NCI-H2029 treated with DMSO at 0.1 percent for 48 hours (cell line): ENCODE measurements at regions not wholly inside any gene's neighbourhood (a gene's known extent, or its start where the extent isn't known, plus 50 kb on each side); places are given as distances from the start of the nearest gene placed in this dataset.
"Not testable (repeated sequence)": the region's sequence is repeated elsewhere in the genome, so short reads cannot be mapped to it uniquely, and the experiment has no call there.

Experiments
- DNase-seq: peaks from one replicate; lab custom pipeline; 2025; lab: John Stamatoyannopoulos, UW

DNA sequence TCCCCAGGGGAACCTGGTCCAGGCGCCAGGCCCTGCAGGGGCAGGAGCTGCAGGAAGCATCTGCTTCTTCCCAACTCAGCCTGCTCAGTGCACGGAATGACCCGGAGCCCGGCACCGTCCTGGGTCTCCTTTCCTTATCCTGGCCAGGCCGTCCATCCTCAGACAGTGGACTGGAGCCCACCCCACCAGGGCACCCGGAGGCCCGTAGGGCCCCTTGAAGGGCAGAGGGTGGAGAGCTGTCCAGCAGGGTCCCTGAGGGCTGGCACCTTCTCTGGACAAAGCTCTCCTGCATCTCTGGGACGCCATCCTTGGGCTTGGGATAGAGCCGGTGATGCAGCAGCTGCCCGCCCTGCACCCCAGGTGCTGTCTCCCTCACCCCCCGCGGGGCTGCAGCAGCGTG is 207.9 kb downstream of the TMEM121 start:
- not testable (repeated sequence) for DNase-seq

DNA sequence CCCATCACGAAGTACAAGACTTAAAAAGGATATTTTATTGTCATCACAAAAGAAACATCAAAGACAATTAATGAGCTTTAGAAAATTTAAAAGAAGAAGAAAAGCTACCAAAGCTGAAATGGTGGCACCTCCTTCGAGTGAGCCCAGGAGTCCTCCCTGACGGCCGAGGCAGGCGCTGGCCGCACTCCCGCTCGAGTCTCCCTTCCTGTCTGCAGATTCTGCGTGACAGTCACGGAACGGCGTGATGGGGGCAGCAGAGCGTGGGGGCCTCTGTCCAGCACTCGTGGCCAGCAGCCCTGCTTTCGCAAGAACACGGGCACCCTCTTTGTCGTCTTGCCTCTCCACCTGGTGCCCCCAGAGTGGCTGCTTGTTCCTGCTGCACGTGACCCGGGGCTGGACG is 209.9 kb downstream of the TMEM121 start:
- DNase-seq, result not testable (repeated sequence)

GRCh38 chr14:105737504-105738246 is 211.3 kb downstream of the TMEM121 start:
- no peak for DNase-seq

GRCh38 chr14:105738638-105739037 is 212.3 kb downstream of the TMEM121 start:
- DNase-seq, result no peak

GRCh38 chr14:105739331-105740102 is 213.1 kb downstream of the TMEM121 start:
- DNase-seq, result no peak

GRCh38 chr14:105740272-105740671 is 213.9 kb downstream of the TMEM121 start:
- not testable (repeated sequence) for DNase-seq

DNA sequence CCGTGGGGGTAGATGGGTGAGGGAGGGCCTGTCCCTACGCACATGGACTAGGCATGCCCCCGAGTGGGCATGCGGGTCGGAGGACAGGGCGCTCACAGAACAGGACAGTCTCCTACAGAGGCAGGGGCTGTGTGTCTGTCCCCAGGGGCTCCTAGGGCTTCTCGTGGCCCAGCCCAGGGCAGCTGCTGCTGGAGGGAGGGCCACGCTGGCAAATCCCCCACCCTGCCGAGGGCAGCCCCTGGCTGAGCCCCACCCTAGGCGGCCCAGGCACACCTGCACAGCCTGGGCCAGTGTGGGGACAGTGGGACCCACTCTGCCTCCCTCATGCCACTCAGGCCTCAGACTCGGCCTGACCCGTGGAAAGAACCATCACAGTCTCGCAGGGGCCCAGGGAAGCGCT is 214.6 kb downstream of the TMEM121 start:
- DNase-seq, result not testable (repeated sequence)

DNA sequence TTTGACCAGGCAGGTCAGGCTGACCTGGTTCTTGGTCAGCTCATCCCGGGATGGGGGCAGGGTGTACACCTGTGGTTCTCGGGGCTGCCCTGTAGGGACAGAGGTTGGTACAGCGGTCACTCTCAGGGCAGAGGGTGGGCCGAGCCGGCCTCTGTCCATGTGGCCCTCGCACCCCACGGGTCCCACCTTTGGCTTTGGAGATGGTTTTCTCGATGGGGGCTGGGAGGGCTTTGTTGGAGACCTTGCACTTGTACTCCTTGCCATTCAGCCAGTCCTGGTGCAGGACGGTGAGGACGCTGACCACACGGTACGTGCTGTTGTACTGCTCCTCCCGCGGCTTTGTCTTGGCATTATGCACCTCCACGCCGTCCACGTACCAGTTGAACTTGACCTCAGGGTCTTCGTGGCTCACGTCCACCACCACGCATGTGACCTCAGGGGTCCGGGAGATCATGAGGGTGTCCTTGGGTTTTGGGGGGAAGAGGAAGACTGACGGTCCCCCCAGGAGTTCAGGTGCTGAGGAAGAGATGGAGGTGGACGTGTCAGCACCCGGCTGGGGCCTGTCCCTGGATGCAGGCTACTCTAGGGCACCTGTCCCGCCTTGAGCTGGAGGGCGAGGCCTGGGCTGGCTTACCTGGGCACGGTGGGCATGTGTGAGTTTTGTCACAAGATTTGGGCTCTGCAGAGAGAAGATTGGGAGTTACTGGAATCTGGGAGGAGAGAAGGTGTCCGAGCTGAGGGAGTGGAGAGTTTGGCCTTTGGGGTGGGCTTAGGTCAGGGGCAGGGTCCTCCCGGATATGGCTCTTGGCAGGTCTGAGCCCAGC is 215.5 kb downstream of the TMEM121 start:
- not testable (repeated sequence) for DNase-seq

DNA sequence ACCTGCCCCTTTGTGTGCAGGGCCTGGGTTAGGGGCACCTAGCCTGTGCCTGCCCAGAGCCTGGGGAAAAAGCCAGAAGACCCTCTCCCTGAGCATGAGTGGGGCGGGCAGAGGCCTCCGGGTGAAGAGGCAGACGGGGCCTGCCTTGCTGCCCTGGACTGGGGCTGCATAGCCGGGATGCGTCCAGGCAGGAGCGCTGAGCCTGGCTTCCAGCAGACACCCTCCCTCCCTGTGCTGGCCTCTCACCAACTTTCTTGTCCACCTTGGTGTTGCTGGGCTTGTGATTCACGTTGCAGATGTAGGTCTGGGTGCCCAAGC is 216.1 kb downstream of the TMEM121 start:
- no peak for DNase-seq

DNA sequence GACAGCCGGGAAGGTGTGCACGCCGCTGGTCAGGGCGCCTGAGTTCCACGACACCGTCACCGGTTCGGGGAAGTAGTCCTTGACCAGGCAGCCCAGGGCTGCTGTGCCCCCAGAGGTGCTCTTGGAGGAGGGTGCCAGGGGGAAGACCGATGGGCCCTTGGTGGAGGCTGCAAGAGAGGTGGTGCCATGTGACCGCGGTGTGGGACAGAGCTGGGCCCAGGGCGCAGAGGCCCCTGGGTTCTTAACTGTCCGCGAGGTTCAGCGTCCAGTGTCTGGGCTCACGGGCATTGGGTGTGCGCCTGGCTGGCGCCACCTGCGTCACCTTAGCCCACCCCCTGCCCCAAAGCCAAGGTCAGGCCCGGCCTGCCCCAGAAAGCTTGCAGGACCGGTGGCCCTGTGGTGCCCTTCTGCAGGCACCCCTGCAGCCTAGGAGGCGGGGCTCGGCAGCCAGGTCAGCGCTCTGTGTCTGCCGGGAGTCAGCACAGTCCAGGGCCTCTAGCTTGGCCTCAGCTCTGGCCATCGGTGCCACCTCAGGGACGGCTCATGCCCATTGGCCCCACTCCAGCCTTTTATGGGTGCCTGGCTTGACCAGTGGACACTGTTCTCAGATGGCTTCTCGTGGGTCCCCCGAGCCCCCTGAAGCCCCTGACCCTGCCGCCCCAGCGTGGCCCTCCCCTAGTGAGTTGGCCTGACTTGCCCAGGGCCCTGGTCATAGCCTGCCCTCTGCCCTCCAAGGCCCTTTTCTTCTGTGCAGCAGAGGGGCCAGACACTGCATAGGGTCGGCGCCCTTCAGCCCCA is 216.7 kb downstream of the TMEM121 start:
- DNase-seq, result not testable (repeated sequence)

DNA sequence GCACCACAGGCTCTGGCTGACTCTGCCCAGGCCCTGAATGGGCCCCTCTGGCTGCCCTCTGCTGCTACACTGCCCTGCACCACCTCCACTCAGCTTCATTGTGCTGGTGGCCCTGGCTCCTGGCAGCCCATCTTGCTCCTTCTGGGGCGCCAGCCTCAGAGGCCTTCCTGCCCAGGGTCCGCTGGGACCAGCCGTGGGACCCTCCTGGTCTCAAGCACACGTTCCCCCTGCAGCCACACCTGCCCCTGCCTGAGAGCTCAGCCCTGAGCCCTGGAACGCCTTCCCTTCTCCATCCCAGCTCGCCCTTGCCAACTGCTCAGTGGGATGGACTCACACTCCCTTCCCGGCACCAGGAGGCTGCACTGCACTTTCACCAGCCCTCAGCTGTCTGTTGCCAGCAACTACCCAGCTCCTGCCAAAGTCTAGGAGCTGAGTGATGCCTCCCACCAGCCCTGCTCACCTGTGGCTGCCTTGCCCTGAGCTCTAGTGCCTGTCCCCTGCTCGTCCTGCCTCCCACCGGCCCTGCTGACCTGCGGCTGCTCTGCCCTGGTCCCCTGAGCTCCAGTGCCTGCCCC is 217.9 kb downstream of the TMEM121 start:
- not testable (repeated sequence) for DNase-seq

- DNase-seq, result no peak
Observed at GRCh38 chr14:105745433-105746123, 219.2 kb downstream of the TMEM121 start.

- DNase-seq, result no peak
Observed at GRCh38 chr14:105746124-105746514, 219.7 kb downstream of the TMEM121 start.

DNA sequence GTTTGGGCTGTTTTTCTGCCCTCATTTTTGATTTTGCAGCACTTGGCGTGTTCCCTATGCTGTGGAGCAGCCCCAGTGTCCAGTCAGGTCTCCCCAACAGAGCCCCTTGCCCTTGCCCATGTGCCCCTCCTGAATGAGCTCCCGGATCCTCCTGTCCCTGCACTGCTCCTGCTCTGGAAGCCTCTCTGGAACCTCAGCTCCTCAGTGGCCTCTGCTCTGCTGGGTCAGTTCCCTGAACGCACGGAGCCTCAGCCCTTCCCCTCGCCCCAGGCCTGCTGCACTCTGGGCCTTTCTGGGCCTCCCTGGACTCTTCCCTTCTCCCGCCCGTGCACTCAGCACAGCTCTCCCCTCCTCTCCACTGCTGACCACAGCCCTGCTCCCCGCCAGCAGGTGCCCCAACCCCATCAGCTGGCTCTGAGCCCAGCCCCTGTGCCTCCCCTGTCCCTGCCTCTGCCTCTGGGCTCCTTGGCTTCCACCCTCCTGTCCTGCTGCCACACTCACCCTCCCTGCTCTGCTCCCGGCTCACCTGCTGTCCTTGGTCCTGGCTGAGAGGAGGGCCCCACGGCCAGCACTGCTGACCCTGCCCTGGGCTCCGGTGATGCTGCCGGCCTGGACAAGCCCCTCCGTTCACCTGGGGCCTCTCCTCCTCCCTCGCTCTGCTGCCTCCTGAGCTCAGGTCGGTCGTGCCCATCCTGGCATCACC is 220.6 kb downstream of the TMEM121 start:
- not testable (repeated sequence) for DNase-seq

- DNase-seq, result not testable (repeated sequence)
Observed at GRCh38 chr14:105747503-105748203, 221.3 kb downstream of the TMEM121 start.

- no peak for DNase-seq
Observed at GRCh38 chr14:105748204-105748578, 221.8 kb downstream of the TMEM121 start.

- not testable (repeated sequence) for DNase-seq
Observed at GRCh38 chr14:105748710-105749109, 222.3 kb downstream of the TMEM121 start.

- not testable (repeated sequence) for DNase-seq
Observed at GRCh38 chr14:105749870-105750541, 223.6 kb downstream of the TMEM121 start.

- not testable (repeated sequence) for DNase-seq
Observed at GRCh38 chr14:105751291-105751751, 224.9 kb downstream of the TMEM121 start.
